ENCODE measurements at regions not wholly inside any gene's neighbourhood (a gene's known extent, or its start where the extent isn't known, plus 50 kb on each side); places are given as distances from the start of the nearest gene placed in this dataset.

DNA sequence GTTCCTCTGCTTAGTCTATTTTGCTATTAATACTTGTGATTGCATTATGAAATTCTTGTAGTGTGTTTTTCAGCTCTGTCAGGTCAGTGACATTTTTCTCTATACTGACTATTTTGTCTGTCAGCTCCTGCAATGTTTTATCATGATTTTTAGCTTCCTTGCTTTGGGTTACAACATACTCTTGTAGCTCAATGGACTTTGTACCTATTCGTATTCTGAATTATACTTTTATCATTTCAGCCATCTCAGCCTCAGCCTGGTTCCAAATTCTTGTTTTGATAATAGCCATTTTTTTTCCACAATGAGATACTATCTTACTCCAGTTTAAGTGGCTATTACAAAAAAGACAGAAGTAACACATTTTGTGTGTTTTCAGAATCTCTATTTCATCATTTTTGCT is 204.2 kb upstream of the ONECUT1 start:
- TF ChIP-seq, protein P1, sequence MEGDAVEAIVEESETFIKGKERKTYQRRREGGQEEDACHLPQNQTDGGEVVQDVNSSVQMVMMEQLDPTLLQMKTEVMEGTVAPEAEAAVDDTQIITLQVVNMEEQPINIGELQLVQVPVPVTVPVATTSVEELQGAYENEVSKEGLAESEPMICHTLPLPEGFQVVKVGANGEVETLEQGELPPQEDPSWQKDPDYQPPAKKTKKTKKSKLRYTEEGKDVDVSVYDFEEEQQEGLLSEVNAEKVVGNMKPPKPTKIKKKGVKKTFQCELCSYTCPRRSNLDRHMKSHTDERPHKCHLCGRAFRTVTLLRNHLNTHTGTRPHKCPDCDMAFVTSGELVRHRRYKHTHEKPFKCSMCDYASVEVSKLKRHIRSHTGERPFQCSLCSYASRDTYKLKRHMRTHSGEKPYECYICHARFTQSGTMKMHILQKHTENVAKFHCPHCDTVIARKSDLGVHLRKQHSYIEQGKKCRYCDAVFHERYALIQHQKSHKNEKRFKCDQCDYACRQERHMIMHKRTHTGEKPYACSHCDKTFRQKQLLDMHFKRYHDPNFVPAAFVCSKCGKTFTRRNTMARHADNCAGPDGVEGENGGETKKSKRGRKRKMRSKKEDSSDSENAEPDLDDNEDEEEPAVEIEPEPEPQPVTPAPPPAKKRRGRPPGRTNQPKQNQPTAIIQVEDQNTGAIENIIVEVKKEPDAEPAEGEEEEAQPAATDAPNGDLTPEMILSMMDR (IDR thresholded peaks at IDR 0.05; ENCODE audit: low read depth, low read length): no peak
- Histone ChIP-seq H3K9me3 (ENCODE audit: control insufficient read depth, insufficient read depth, low read length) (peaks cover 3% of the 10 kb centered on the region; the same call in 1 of the 2 replicates), H3K27ac (ENCODE audit: low read depth, low read length) (no peak overlapping the region), H3K4me3 (ENCODE audit: low read depth, low read length) (no peak overlapping the region), H3K27me3 (ENCODE audit: control insufficient read depth, insufficient read depth, low read length) (no peaks in the 10 kb centered on the region)
- no peak for DNase-seq (ENCODE audit: low read depth, low spot score)
- POLR2A ChIA-PET: no interaction called here
- CTCF ChIA-PET: no interaction called here

DNA sequence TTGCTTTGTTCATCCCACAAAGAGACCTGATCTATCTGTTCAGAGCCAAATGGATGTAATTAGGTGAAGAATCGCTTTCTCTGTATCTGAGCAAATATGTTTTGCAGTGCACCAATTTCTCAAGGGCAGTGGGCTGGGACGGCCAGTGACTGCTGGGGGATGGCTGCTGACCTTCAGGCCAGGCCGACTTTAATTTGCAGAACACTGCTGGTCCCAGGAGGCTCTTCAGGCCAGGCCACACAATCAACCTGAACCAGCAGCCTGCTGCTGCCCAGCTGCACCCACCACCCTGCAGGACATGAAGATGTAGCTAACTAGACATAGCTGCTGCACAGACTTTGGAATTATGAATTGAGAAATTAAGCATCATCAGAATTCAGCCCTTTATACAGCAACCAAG is 194.4 kb upstream of the ONECUT1 start:
- H3K4me3 ChIP-seq (ENCODE audit: low read depth, low read length): no peak overlapping the region
- ChIA-PET CTCF (no interaction called here), POLR2A (no interaction called here)
- H3K27ac ChIP-seq (ENCODE audit: low read depth, low read length): no peak overlapping the region
- no peaks in the 10 kb centered on the region for H3K27me3 ChIP-seq (ENCODE audit: control insufficient read depth, insufficient read depth, low read length)
- no peak for DNase-seq (ENCODE audit: low read depth, low spot score)
- peaks cover 11% of the 10 kb centered on the region for H3K9me3 ChIP-seq (ENCODE audit: control insufficient read depth, insufficient read depth, low read length)
- TF ChIP-seq, protein P1 (IDR thresholded peaks at IDR 0.05; ENCODE audit: low read depth, low read length): no peak

GRCh38 chr15:52980446-52980845 is 190.3 kb upstream of the ONECUT1 start:
- POLR2A ChIA-PET: no interaction called here
- CTCF ChIA-PET: no interaction called here
- no peak overlapping the region for H3K4me3 ChIP-seq (ENCODE audit: low read depth, low read length)
- no peak for DNase-seq (ENCODE audit: low read depth, low spot score)
- H3K27ac ChIP-seq (ENCODE audit: low read depth, low read length): no peak overlapping the region
- peaks cover 15% of the 10 kb centered on the region for H3K9me3 ChIP-seq (ENCODE audit: control insufficient read depth, insufficient read depth, low read length)
- no peaks in the 10 kb centered on the region for H3K27me3 ChIP-seq (ENCODE audit: control insufficient read depth, insufficient read depth, low read length)
- TF ChIP-seq, protein P1 (IDR thresholded peaks at IDR 0.05; ENCODE audit: low read depth, low read length): no peak

DNA sequence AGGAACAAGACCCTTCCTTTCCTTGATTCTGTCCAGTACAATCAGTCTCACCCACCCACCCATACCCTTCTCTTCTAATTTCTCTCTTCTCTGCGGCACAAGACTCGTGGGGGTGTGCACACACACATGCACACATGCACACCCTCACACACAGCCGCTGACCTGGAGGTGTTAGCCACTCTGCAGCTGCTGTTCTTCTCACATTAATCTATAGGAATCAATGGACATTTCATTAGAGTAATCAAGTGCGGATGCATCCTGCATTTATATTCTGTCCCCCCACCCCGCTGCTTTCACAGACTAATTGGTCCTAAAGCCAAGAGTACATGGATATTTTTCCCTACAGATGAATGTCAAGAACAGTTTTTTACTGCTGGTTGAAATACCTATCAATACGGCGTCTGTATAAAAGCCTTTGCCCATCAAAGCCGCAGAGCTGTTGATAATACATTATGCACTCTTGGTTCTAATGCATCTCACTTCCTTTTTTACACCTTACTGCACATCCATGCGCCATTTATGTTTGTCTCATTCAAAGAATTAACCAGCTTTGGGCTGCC is 186.5 kb upstream of the ONECUT1 start:
- TF ChIP-seq, protein P1 (IDR thresholded peaks at IDR 0.05; ENCODE audit: low read depth, low read length): no peak
- no peak for DNase-seq (ENCODE audit: low read depth, low spot score)
- ChIA-PET CTCF (no interaction called here), POLR2A (no interaction called here)
- no peak overlapping the region for H3K27ac ChIP-seq (ENCODE audit: low read depth, low read length)
- H3K4me3 ChIP-seq (ENCODE audit: low read depth, low read length): no peak overlapping the region
- peaks cover 21% of the 10 kb centered on the region; the same call in 1 of the 2 replicates for H3K9me3 ChIP-seq (ENCODE audit: control insufficient read depth, insufficient read depth, low read length)
- no peaks in the 10 kb centered on the region for H3K27me3 ChIP-seq (ENCODE audit: control insufficient read depth, insufficient read depth, low read length)

DNA sequence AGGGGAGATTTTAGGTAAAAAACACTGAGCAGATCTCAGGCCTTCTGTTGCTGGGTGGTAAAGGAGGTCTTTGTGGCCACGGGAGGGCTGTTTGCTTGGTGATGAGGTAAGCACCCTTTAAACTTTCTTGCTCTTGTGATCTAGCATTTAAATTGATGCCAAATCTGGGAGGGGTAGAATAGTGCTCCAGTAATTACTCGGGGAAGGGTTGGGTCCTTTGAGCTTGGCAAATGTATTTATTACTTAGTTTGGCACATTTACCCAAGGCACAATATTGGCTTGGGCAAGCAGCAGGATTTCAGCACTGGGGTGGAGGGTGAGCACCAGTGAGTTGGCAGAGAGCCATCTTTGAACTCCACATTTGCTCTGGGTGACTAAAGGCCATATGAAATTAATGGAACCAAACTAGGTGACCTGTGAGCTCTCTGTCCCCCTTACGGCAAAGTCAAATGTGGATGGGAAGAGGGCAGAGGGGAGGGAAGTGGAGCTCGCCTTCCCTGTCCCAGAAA is 185.9 kb upstream of the ONECUT1 start:
- TF ChIP-seq, protein P1 (IDR thresholded peaks at IDR 0.05; ENCODE audit: low read depth, low read length): no peak
- CTCF ChIA-PET: no interaction called here

More for the DNA sequence above, 185.9 kb upstream of the ONECUT1 start:
- POLR2A ChIA-PET: no interaction called here
- no peak for DNase-seq (ENCODE audit: low read depth, low spot score)
- Histone ChIP-seq H3K27ac (ENCODE audit: low read depth, low read length) (no peak overlapping the region), H3K9me3 (ENCODE audit: control insufficient read depth, insufficient read depth, low read length) (peaks cover 25% of the 10 kb centered on the region; the same call in 1 of the 2 replicates), H3K4me3 (ENCODE audit: low read depth, low read length) (no peak overlapping the region), H3K27me3 (ENCODE audit: control insufficient read depth, insufficient read depth, low read length) (no peaks in the 10 kb centered on the region)
